ENCODE measurements at regions not wholly inside any gene's neighbourhood (a gene's known extent, or its start where the extent isn't known, plus 50 kb on each side); places are given as distances from the start of the nearest gene placed in this dataset.
"Not testable (repeated sequence)": the region's sequence is repeated elsewhere in the genome, so short reads cannot be mapped to it uniquely, and the experiment has no call there.

- Mint-ChIP-seq H3K27me3 (peaks cover 21% of the 10 kb centered on the region), H3K9me3 (ENCODE audit: insufficient read depth) (no peaks in the 10 kb centered on the region), H3K27ac (no peak overlapping the region), H3K4me1 (peaks cover 20% of the 10 kb centered on the region), H3K4me3 (no peak overlapping the region)
- H3K9me3 ChIP-seq (ENCODE audit: control extremely low read depth in 1 of 3, control insufficient read depth in 2 of 3, insufficient read depth in 1 of 3, low read length in 2 of 3) = no peaks in the 10 kb centered on the region
- no peak overlapping the region for H3K4me3 ChIP-seq (ENCODE audit: control extremely low read depth in 1 of 5, extremely low read depth in 1 of 5, insufficient read depth in 1 of 5, low read depth in 2 of 5, low read length in 4 of 5)
- peaks cover 0 to 11% (median 8%) of the 10 kb centered on the region in 4 experiments for H3K27me3 ChIP-seq (replicated peaks in 1 of 4; ENCODE audit: control extremely low read depth in 1 of 4, control insufficient read depth in 3 of 4, insufficient read depth in 4 of 4, low read length in 3 of 4)
- POLR2A ChIA-PET = no interaction called here
- intact Hi-C loops (cut with micrococcal nuclease) = no loop called here
- TF ChIP-seq CTCF (IDR thresholded peaks at IDR 0.05) (no peak), EZH2 (IDR thresholded peaks at IDR 0.05; ENCODE audit: borderline replicate concordance, insufficient read depth, low read depth, low read length, poor library complexity, severe bottlenecking) (no peak)
- H4K20me1 ChIP-seq (ENCODE audit: control insufficient read depth, insufficient read depth, low read length, poor library complexity, severe bottlenecking) = no peaks in the 10 kb centered on the region
- ATAC-seq (ENCODE audit: low read depth) (no peak), DNase-seq (no peak)
- CTCF ChIA-PET = interaction anchor here (0.6 to 3.2 kb wide), 25 partner anchors 11 to 521 kb away, joined by 3 to 42 read pairs (median 5); partner anchors contain the start of gene SYNRG
- H3K79me2 ChIP-seq (ENCODE audit: control insufficient read depth, insufficient read depth, low read length) = no peaks in the 10 kb centered on the region
- H3K9ac ChIP-seq (ENCODE audit: low read length) = no peak overlapping the region
- WGBS (ENCODE audit: insufficient coverage) = 32% methylated on average over 3 of the region's 4 CpGs
- H2AFZ ChIP-seq (ENCODE audit: insufficient read depth, low read depth, low read length, poor library complexity, severe bottlenecking) = no peak overlapping the region
- H3K4me1 ChIP-seq (ENCODE audit: control insufficient read depth in 2 of 2, insufficient read depth in 2 of 2, low read length in 2 of 2) = peaks cover 20 to 28% of the 10 kb centered on the region in 2 donors
- H3K27ac ChIP-seq (ENCODE audit: low read length in 2 of 2) = no peak overlapping the region
- no peak overlapping the region for H3K4me2 ChIP-seq (replicated peaks; ENCODE audit: low read depth, low read length, poor library complexity, severe bottlenecking)
- H3K36me3 ChIP-seq (replicated peaks in 1 of 2; ENCODE audit: control extremely low read depth in 1 of 2, control insufficient read depth in 1 of 2, extremely low read depth in 1 of 2, insufficient read depth in 2 of 2, low read length in 1 of 2) = no peaks in the 10 kb centered on the region
These were observed 70.7 kb upstream of the HNF1B start for GRCh38 chr17:37815536-37815935.

- intact Hi-C loops (cut with micrococcal nuclease) = no loop called here
- H3K9ac ChIP-seq (ENCODE audit: low read length) = no peak overlapping the region
- peaks cover 0 to 11% (median 8%) of the 10 kb centered on the region in 4 experiments for H3K27me3 ChIP-seq (replicated peaks in 1 of 4; ENCODE audit: control extremely low read depth in 1 of 4, control insufficient read depth in 3 of 4, insufficient read depth in 4 of 4, low read length in 3 of 4)
- ATAC-seq (ENCODE audit: low read depth) (no peak), DNase-seq (no peak)
- no peak for TF ChIP-seq EZH2 (IDR thresholded peaks at IDR 0.05; ENCODE audit: borderline replicate concordance, insufficient read depth, low read depth, low read length, poor library complexity, severe bottlenecking)
- TF ChIP-seq CTCF (IDR thresholded peaks at IDR 0.05) = no peak
- H3K4me3 ChIP-seq (ENCODE audit: control extremely low read depth in 1 of 5, extremely low read depth in 1 of 5, insufficient read depth in 1 of 5, low read depth in 2 of 5, low read length in 4 of 5) = no peak overlapping the region
- H3K36me3 ChIP-seq (replicated peaks in 1 of 2; ENCODE audit: control extremely low read depth in 1 of 2, control insufficient read depth in 1 of 2, extremely low read depth in 1 of 2, insufficient read depth in 2 of 2, low read length in 1 of 2) = no peaks in the 10 kb centered on the region
- no peak overlapping the region for H3K4me2 ChIP-seq (replicated peaks; ENCODE audit: low read depth, low read length, poor library complexity, severe bottlenecking)
- H2AFZ ChIP-seq (ENCODE audit: insufficient read depth, low read depth, low read length, poor library complexity, severe bottlenecking) = no peak overlapping the region
- H3K27ac Mint-ChIP-seq = no peak overlapping the region
- no peaks in the 10 kb centered on the region for H3K79me2 ChIP-seq (ENCODE audit: control insufficient read depth, insufficient read depth, low read length)
- peaks cover 21% of the 10 kb centered on the region for H3K27me3 Mint-ChIP-seq
- POLR2A ChIA-PET = no interaction called here
- no peaks in the 10 kb centered on the region for H4K20me1 ChIP-seq (ENCODE audit: control insufficient read depth, insufficient read depth, low read length, poor library complexity, severe bottlenecking)
- no peaks in the 10 kb centered on the region for H3K9me3 Mint-ChIP-seq (ENCODE audit: insufficient read depth)
- peaks cover 3% of the 10 kb centered on the region for H3K4me1 Mint-ChIP-seq
- H3K9me3 ChIP-seq (ENCODE audit: control extremely low read depth in 1 of 3, control insufficient read depth in 2 of 3, insufficient read depth in 1 of 3, low read length in 2 of 3) = no peaks in the 10 kb centered on the region
- no peak overlapping the region for H3K4me3 Mint-ChIP-seq
- peaks cover 2 to 11% of the 10 kb centered on the region in 2 donors for H3K4me1 ChIP-seq (ENCODE audit: control insufficient read depth in 2 of 2, insufficient read depth in 2 of 2, low read length in 2 of 2)
- WGBS (ENCODE audit: insufficient coverage) = no CpG with 5 or more reads among the region's 4 CpGs
- CTCF ChIA-PET = interaction anchor here (0.6 kb wide), 1 partner anchor 164 kb away, joined by 4 read pairs; no protein-coding TSS in a partner anchor
- H3K27ac ChIP-seq (ENCODE audit: low read length in 2 of 2) = no peak overlapping the region
These were observed 68.9 kb upstream of the HNF1B start for GRCh38 chr17:37813751-37814150.

GRCh38 chr17:37808846-37809245 is 64.0 kb upstream of the HNF1B start:
- ATAC-seq (ENCODE audit: low read depth); intact Hi-C loops (cut with micrococcal nuclease): not testable (repeated sequence)

More at GRCh38 chr17:37808846-37809245, 64.0 kb upstream of the HNF1B start:
- DNase-seq; H3K27me3 ChIP-seq (replicated peaks in 1 of 4; ENCODE audit: control extremely low read depth in 1 of 4, control insufficient read depth in 3 of 4, insufficient read depth in 4 of 4, low read length in 3 of 4); H3K4me1 ChIP-seq (ENCODE audit: control insufficient read depth in 2 of 2, insufficient read depth in 2 of 2, low read length in 2 of 2); H3K27ac Mint-ChIP-seq; POLR2A ChIA-PET; H3K27ac ChIP-seq (ENCODE audit: low read length in 2 of 2); H3K4me2 ChIP-seq (replicated peaks; ENCODE audit: low read depth, low read length, poor library complexity, severe bottlenecking); H3K4me3 Mint-ChIP-seq; H3K79me2 ChIP-seq (ENCODE audit: control insufficient read depth, insufficient read depth, low read length); H3K36me3 ChIP-seq (replicated peaks in 1 of 2; ENCODE audit: control extremely low read depth in 1 of 2, control insufficient read depth in 1 of 2, extremely low read depth in 1 of 2, insufficient read depth in 2 of 2, low read length in 1 of 2); H4K20me1 ChIP-seq (ENCODE audit: control insufficient read depth, insufficient read depth, low read length, poor library complexity, severe bottlenecking); H3K9me3 ChIP-seq (ENCODE audit: control extremely low read depth in 1 of 3, control insufficient read depth in 2 of 3, insufficient read depth in 1 of 3, low read length in 2 of 3); H3K9me3 Mint-ChIP-seq (ENCODE audit: insufficient read depth); H3K9ac ChIP-seq (ENCODE audit: low read length); H3K4me1 Mint-ChIP-seq; H3K4me3 ChIP-seq (ENCODE audit: control extremely low read depth in 1 of 5, extremely low read depth in 1 of 5, insufficient read depth in 1 of 5, low read depth in 2 of 5, low read length in 4 of 5); H2AFZ ChIP-seq (ENCODE audit: insufficient read depth, low read depth, low read length, poor library complexity, severe bottlenecking): not testable (repeated sequence)
- 96% methylated on average over 7 of the region's 7 CpGs for WGBS (ENCODE audit: insufficient coverage)
- peaks cover 12% of the 10 kb centered on the region for H3K27me3 Mint-ChIP-seq
- CTCF ChIA-PET = interaction anchor here (0.6 to 1.3 kb wide), 2 partner anchors 9 to 95 kb away, joined by 3 to 4 read pairs; no protein-coding TSS in a partner anchor
